ENCODE measurements at regions not wholly inside any gene's neighbourhood (a gene's known extent, or its start where the extent isn't known, plus 50 kb on each side); places are given as distances from the start of the nearest gene placed in this dataset.

GRCh38 chr5:143701493-143701892, 110.5 kb upstream of the HMHB1 start:
- no peaks in the 10 kb centered on the region for H4K20me1 ChIP-seq (ENCODE audit: control insufficient read depth, extremely low read depth, insufficient read depth, low read length)
- no peaks in the 10 kb centered on the region for H3K36me3 ChIP-seq (ENCODE audit: control insufficient read depth in 2 of 2, extremely low read depth in 1 of 2, insufficient read depth in 2 of 2, low read length in 2 of 2)
- dilution Hi-C loops (cut with MboI; ENCODE audit: extremely low pct_ligation_motif_present, low sequenced_read_pairs): no loop called here
- H3K79me2 ChIP-seq (ENCODE audit: control insufficient read depth, insufficient read depth, low read length): no peaks in the 10 kb centered on the region
- FAIRE-seq (peak; percentile 23), DNase-seq (ENCODE audit: low read depth, low spot score) (no peak)
- H3K27me3 ChIP-seq (ENCODE audit: control insufficient read depth, extremely low read depth, insufficient read depth, low read length): no peaks in the 10 kb centered on the region
- TF ChIP-seq EZH2 (IDR thresholded peaks at IDR 0.05; ENCODE audit: low read length): no peak
- no peak for TF ChIP-seq CTCF (optimal IDR thresholded peaks at IDR 0.05 in 1 of 3, IDR thresholded peaks at IDR 0.05 in 1 of 3, conservative IDR thresholded peaks at IDR 0.05 in 1 of 3; ENCODE audit: extremely low read depth in 1 of 3, insufficient read depth in 2 of 3, low read length in 3 of 3)
- H3K9me1 ChIP-seq (ENCODE audit: control insufficient read depth, extremely low read depth, insufficient read depth, low read length): no peaks in the 10 kb centered on the region
- peaks cover 8% of the 10 kb centered on the region for H3K4me1 ChIP-seq (ENCODE audit: control insufficient read depth, extremely low read depth, insufficient read depth, low read length)
- H3K9ac ChIP-seq (ENCODE audit: control insufficient read depth, extremely low read depth, insufficient read depth, low read length): no peak overlapping the region
- H3K9me3 ChIP-seq (ENCODE audit: control insufficient read depth, low read depth, low read length): no peaks in the 10 kb centered on the region
- H3K4me3 ChIP-seq (ENCODE audit: control insufficient read depth in 2 of 3, extremely low read depth in 1 of 3, insufficient read depth in 2 of 3, low read depth in 1 of 3, low read length in 3 of 3): no peak overlapping the region
- no peak overlapping the region for H3K4me2 ChIP-seq (ENCODE audit: control insufficient read depth, extremely low read depth, insufficient read depth, low read depth, low read length)
- H2AFZ ChIP-seq (ENCODE audit: control insufficient read depth, low read length): no peak overlapping the region
- no peak overlapping the region for H3K27ac ChIP-seq (ENCODE audit: control insufficient read depth, insufficient read depth, low read length)

GRCh38 chr5:143700994-143701393, 111.0 kb upstream of the HMHB1 start:
- Histone ChIP-seq H3K27me3 (ENCODE audit: control insufficient read depth, extremely low read depth, insufficient read depth, low read length) (no peaks in the 10 kb centered on the region), H3K9me1 (ENCODE audit: control insufficient read depth, extremely low read depth, insufficient read depth, low read length) (no peaks in the 10 kb centered on the region), H3K27ac (ENCODE audit: control insufficient read depth, insufficient read depth, low read length) (no peak overlapping the region), H3K79me2 (ENCODE audit: control insufficient read depth, insufficient read depth, low read length) (no peaks in the 10 kb centered on the region), H3K4me2 (ENCODE audit: control insufficient read depth, extremely low read depth, insufficient read depth, low read depth, low read length) (no peak overlapping the region), H2AFZ (ENCODE audit: control insufficient read depth, low read length) (no peak overlapping the region), H3K4me1 (ENCODE audit: control insufficient read depth, extremely low read depth, insufficient read depth, low read length) (peaks cover 9% of the 10 kb centered on the region), H3K9ac (ENCODE audit: control insufficient read depth, extremely low read depth, insufficient read depth, low read length) (no peak overlapping the region), H4K20me1 (ENCODE audit: control insufficient read depth, extremely low read depth, insufficient read depth, low read length) (no peaks in the 10 kb centered on the region), H3K36me3 (ENCODE audit: control insufficient read depth in 2 of 2, extremely low read depth in 1 of 2, insufficient read depth in 2 of 2, low read length in 2 of 2) (no peaks in the 10 kb centered on the region), H3K9me3 (ENCODE audit: control insufficient read depth, low read depth, low read length) (no peaks in the 10 kb centered on the region), H3K4me3 (ENCODE audit: control insufficient read depth in 2 of 3, extremely low read depth in 1 of 3, insufficient read depth in 2 of 3, low read depth in 1 of 3, low read length in 3 of 3) (no peak overlapping the region)
- no peak for TF ChIP-seq CTCF (optimal IDR thresholded peaks at IDR 0.05 in 1 of 3, IDR thresholded peaks at IDR 0.05 in 1 of 3, conservative IDR thresholded peaks at IDR 0.05 in 1 of 3; ENCODE audit: extremely low read depth in 1 of 3, insufficient read depth in 2 of 3, low read length in 3 of 3)
- TF ChIP-seq EZH2 (IDR thresholded peaks at IDR 0.05; ENCODE audit: low read length): no peak
- FAIRE-seq: no peak
- no peak for DNase-seq (ENCODE audit: low read depth, low spot score)
- dilution Hi-C loops (cut with MboI; ENCODE audit: extremely low pct_ligation_motif_present, low sequenced_read_pairs): no loop called here
